SK-N-SH treated with all-trans-retinoic acid at 6 μM for 48 hours (cell line): ENCODE measurements at regions not wholly inside any gene's neighbourhood (a gene's known extent, or its start where the extent isn't known, plus 50 kb on each side); places are given as distances from the start of the nearest gene placed in this dataset.

Experiments used
- ARNTL ChIP-seq: fragments of 450-650 bp; formaldehyde crosslinking; IDR thresholded peaks from 2 replicates; pipeline ENCODE4 v1.5.0; 2020; ENCODE audit warnings: low read depth, mild to moderate bottlenecking, moderate library complexity, borderline replicate concordance
- CSDC2 ChIP-seq: fragments of 250-450 bp; sonication (Bioruptor Pico); IDR thresholded peaks from 2 replicates; pipeline ENCODE4 v1.5.0; 2020; ENCODE audit warnings: mild to moderate bottlenecking, moderate library complexity
- ESRRG ChIP-seq: fragments of 250-450 bp; sonication (Bioruptor Pico); IDR thresholded peaks from 2 replicates; pipeline ENCODE4 v1.6.1; 2021; ENCODE audit warnings: mild to moderate bottlenecking
- ISL1 ChIP-seq: fragments of 250-450 bp; sonication (Bioruptor Pico); IDR thresholded peaks from 2 replicates; pipeline ENCODE4 v2.1.2; 2022; ENCODE audit warnings: mild to moderate bottlenecking, moderate library complexity
- PPARA ChIP-seq: fragments of 250-450 bp; sonication (Bioruptor Pico); IDR thresholded peaks from 2 replicates; pipeline ENCODE4 v1.5.0; 2020; ENCODE audit warnings: mild to moderate bottlenecking, borderline replicate concordance
- RARB ChIP-seq: fragments of 250-450 bp; sonication (Bioruptor Pico); IDR thresholded peaks from 2 replicates; pipeline ENCODE4 v1.8.0; 2021; ENCODE audit warnings: mild to moderate bottlenecking, moderate library complexity
- SNAI2 ChIP-seq: fragments of 250-450 bp; sonication (Bioruptor Pico); IDR thresholded peaks from 2 replicates; pipeline ENCODE4 v1.5.0; 2020; ENCODE audit warnings: mild to moderate bottlenecking, moderate library complexity
- ZFP3 ChIP-seq: fragments of 250-450 bp; sonication (Bioruptor Pico); IDR thresholded peaks from 2 replicates; pipeline ENCODE4 v1.5.0; 2020; ENCODE audit warnings: mild to moderate bottlenecking, moderate library complexity
- ZFP30 ChIP-seq: fragments of 450-650 bp; formaldehyde crosslinking; IDR thresholded peaks from 2 replicates; pipeline ENCODE4 v1.5.0; 2022; ENCODE audit warnings: mild to moderate bottlenecking, moderate library complexity
- ZNF70 ChIP-seq: fragments of 450-650 bp; formaldehyde crosslinking; IDR thresholded peaks from 2 replicates; pipeline ENCODE4 v1.5.0; 2020; ENCODE audit warnings: mild to moderate bottlenecking, moderate library complexity
- TF ChIP-seq, protein P1 (sequence below): fragments of 250-450 bp; sonication (Bioruptor Pico); IDR thresholded peaks from 2 replicates; pipeline ENCODE4 v1.8.0; 2020; ENCODE audit warnings: mild to moderate bottlenecking, moderate library complexity, borderline replicate concordance
- TF ChIP-seq, protein P2 (sequence below): fragments of 250-450 bp; sonication (Bioruptor Pico); IDR thresholded peaks from 2 replicates; pipeline ENCODE4 v1.8.0; 2021; ENCODE audit warnings: low read depth, mild to moderate bottlenecking, moderate library complexity, borderline replicate concordance
- TF ChIP-seq, protein P3 (sequence below): fragments of 250-450 bp; sonication (Bioruptor Pico); IDR thresholded peaks from 2 replicates; pipeline ENCODE4 v1.5.1; 2020; ENCODE audit warnings: low read depth, mild to moderate bottlenecking, moderate library complexity

- TF ChIP-seq ZNF70 (CRISPR knock-in tag) (no peak), ZFP3 (CRISPR knock-in tag) (no peak), RARB (CRISPR knock-in tag) (no peak), ZFP30 (CRISPR knock-in tag) (no peak), PPARA (CRISPR knock-in tag) (no peak), CSDC2 (no peak), ISL1 (CRISPR knock-in tag) (no peak), ARNTL (no peak), ESRRG (no peak), SNAI2 (no peak)
- TF ChIP-seq, protein P1, sequence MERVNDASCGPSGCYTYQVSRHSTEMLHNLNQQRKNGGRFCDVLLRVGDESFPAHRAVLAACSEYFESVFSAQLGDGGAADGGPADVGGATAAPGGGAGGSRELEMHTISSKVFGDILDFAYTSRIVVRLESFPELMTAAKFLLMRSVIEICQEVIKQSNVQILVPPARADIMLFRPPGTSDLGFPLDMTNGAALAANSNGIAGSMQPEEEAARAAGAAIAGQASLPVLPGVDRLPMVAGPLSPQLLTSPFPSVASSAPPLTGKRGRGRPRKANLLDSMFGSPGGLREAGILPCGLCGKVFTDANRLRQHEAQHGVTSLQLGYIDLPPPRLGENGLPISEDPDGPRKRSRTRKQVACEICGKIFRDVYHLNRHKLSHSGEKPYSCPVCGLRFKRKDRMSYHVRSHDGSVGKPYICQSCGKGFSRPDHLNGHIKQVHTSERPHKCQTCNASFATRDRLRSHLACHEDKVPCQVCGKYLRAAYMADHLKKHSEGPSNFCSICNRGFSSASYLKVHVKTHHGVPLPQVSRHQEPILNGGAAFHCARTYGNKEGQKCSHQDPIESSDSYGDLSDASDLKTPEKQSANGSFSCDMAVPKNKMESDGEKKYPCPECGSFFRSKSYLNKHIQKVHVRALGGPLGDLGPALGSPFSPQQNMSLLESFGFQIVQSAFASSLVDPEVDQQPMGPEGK (CRISPR knock-in tag), result no peak
- TF ChIP-seq, protein P2, sequence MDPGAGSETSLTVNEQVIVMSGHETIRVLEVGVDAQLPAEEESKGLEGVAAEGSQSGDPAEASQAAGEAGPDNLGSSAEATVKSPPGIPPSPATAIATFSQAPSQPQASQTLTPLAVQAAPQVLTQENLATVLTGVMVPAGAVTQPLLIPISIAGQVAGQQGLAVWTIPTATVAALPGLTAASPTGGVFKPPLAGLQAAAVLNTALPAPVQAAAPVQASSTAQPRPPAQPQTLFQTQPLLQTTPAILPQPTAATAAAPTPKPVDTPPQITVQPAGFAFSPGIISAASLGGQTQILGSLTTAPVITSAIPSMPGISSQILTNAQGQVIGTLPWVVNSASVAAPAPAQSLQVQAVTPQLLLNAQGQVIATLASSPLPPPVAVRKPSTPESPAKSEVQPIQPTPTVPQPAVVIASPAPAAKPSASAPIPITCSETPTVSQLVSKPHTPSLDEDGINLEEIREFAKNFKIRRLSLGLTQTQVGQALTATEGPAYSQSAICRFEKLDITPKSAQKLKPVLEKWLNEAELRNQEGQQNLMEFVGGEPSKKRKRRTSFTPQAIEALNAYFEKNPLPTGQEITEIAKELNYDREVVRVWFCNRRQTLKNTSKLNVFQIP (CRISPR knock-in tag), result no peak
- TF ChIP-seq, protein P3, sequence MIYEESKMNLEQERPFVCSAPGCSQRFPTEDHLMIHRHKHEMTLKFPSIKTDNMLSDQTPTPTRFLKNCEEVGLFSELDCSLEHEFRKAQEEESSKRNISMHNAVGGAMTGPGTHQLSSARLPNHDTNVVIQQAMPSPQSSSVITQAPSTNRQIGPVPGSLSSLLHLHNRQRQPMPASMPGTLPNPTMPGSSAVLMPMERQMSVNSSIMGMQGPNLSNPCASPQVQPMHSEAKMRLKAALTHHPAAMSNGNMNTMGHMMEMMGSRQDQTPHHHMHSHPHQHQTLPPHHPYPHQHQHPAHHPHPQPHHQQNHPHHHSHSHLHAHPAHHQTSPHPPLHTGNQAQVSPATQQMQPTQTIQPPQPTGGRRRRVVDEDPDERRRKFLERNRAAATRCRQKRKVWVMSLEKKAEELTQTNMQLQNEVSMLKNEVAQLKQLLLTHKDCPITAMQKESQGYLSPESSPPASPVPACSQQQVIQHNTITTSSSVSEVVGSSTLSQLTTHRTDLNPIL (CRISPR knock-in tag), result no peak
Observed at GRCh38 chr4:77332696-77333270, 175.8 kb downstream of the CCNG2 start.
